GM23248 (cell line): ENCODE measurements at regions not wholly inside any gene's neighbourhood (a gene's known extent, or its start where the extent isn't known, plus 50 kb on each side); places are given as distances from the start of the nearest gene placed in this dataset.

Experiments used
- EZH2 ChIP-seq: fragments of 200-600 bp; sonication (generic); IDR thresholded peaks from 2 replicates; pipeline ENCODE4 v1.6.1; 2018; ENCODE audit warnings: antibody characterized with exemption, mild to moderate bottlenecking; ENCODE audit not compliant: insufficient read depth, poor library complexity, severe bottlenecking
- EZH2phosphoT487 ChIP-seq: fragments of 200-600 bp; sonication (generic); IDR thresholded peaks from 2 replicates; pipeline ENCODE4 v1.6.1; 2018; ENCODE audit warnings: antibody characterized with exemption, moderate library complexity, mild to moderate bottlenecking, low read depth; ENCODE audit not compliant: insufficient read depth

DNA sequence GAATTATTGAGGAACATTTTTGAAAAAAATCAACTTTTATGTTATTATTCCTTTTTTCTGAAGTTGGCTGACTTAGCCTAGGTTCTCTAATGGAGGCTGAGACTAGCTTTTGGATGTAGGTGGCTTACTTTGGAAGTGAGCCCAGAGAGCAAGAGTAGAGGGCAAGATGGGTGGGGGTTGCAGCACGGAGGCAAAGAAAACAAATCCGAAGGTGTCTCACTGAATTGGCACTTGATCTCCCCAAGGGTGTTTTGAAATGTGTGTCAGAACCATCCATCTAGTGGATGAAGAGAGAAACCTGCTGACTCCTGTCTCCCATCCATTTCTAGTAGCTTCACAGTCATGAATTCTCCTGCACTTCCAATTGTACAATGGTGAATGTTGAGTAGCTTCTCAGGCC is 390.7 kb downstream of the TMEM182 start:
- no peak for TF ChIP-seq EZH2
- TF ChIP-seq EZH2phosphoT487, result no peak
